Nephron progenitor cell (in vitro differentiated cells): ENCODE measurements at regions not wholly inside any gene's neighbourhood (a gene's known extent, or its start where the extent isn't known, plus 50 kb on each side); places are given as distances from the start of the nearest gene placed in this dataset.

Experiments
- DNase-seq: peaks from one replicate; pipeline ENCODE4 v3.0.0; 2021
- H3K27ac Mint-ChIP-seq: 2 replicates; pipeline ENCODE4 v1.8.0; 2021; ENCODE audit warnings: mild to moderate bottlenecking, moderate library complexity, mixed read lengths
- H3K27me3 Mint-ChIP-seq: 2 replicates; pipeline ENCODE4 v1.8.0; 2021; ENCODE audit warnings: mild to moderate bottlenecking, low read depth, mixed read lengths; ENCODE audit not compliant: poor library complexity
- H3K36me3 Mint-ChIP-seq: 2 replicates; pipeline ENCODE4 v1.8.0; 2021; ENCODE audit warnings: low read depth, mixed read lengths
- H3K4me1 Mint-ChIP-seq: 2 replicates; pipeline ENCODE4 v1.8.0; 2021; ENCODE audit warnings: mixed read lengths
- H3K4me3 Mint-ChIP-seq: 2 replicates; pipeline ENCODE4 v1.8.0; 2021; ENCODE audit warnings: mild to moderate bottlenecking, moderate library complexity, mixed read lengths
- H3K9me3 Mint-ChIP-seq: 2 replicates; pipeline ENCODE4 v1.8.0; 2021; ENCODE audit warnings: mild to moderate bottlenecking, moderate library complexity, mixed read lengths
- TF ChIP-seq, protein P1 (sequence below): fragments of 200-600 bp; sonication (generic); IDR thresholded peaks from 2 replicates; pipeline ENCODE4 v1.5.0; 2021; ENCODE audit warnings: antibody characterized with exemption

DNA sequence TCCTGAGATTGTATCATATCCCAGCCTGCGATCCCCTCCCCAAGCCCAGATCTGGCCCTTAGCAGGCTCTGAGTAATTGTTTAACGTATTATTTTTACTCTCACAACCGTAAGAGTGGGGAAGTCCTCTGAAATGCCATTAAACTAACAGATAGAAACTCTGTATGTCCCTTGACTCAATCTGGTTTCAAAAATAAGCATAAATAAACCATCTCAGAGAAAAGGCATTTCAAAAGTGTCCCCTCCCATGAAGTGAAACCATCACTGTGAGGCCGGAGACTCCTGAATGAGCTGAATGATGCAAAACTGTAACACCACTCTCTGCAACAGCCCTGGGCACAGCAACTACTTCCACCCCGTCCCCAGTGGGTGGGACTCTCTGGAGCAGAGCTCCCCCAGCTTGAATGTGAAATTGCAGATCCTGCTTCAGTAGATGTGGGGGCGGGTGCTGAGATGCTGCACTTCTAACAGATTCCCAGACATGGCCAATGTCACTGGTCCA lies 104.1 kb downstream of the SYF2 start:
- TF ChIP-seq, protein P1, sequence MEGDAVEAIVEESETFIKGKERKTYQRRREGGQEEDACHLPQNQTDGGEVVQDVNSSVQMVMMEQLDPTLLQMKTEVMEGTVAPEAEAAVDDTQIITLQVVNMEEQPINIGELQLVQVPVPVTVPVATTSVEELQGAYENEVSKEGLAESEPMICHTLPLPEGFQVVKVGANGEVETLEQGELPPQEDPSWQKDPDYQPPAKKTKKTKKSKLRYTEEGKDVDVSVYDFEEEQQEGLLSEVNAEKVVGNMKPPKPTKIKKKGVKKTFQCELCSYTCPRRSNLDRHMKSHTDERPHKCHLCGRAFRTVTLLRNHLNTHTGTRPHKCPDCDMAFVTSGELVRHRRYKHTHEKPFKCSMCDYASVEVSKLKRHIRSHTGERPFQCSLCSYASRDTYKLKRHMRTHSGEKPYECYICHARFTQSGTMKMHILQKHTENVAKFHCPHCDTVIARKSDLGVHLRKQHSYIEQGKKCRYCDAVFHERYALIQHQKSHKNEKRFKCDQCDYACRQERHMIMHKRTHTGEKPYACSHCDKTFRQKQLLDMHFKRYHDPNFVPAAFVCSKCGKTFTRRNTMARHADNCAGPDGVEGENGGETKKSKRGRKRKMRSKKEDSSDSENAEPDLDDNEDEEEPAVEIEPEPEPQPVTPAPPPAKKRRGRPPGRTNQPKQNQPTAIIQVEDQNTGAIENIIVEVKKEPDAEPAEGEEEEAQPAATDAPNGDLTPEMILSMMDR = no peak
- H3K4me1 Mint-ChIP-seq = no peaks in the 10 kb centered on the region
- no peaks in the 10 kb centered on the region for H3K36me3 Mint-ChIP-seq
- no peak for DNase-seq
- H3K27ac Mint-ChIP-seq = no peak overlapping the region
- peaks cover 65% of the 10 kb centered on the region for H3K27me3 Mint-ChIP-seq
- no peak overlapping the region for H3K4me3 Mint-ChIP-seq
- peaks cover 8% of the 10 kb centered on the region for H3K9me3 Mint-ChIP-seq

DNA sequence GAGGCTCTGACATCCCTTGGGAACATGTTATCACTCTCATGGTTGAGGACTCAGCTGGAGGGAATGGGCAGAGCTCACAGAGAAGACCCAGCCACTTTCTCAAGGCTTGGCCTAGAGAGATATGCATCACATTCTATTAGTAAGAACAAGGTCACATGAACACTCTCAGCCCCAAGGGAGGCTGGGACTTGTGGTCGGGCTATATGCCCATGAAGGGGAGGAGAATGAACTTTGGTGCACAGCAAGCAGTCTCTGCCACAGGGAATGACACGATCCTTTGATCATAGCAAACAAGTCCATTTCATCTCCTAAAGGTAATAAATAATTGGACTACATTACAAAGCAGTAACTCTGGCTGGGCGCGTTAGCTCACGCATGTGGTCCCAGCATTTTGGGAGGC lies 105.7 kb downstream of the SYF2 start:
- H3K4me1 Mint-ChIP-seq = no peaks in the 10 kb centered on the region
- H3K9me3 Mint-ChIP-seq = peaks cover 8% of the 10 kb centered on the region
- no peaks in the 10 kb centered on the region for H3K36me3 Mint-ChIP-seq
- H3K27me3 Mint-ChIP-seq = peaks cover 59% of the 10 kb centered on the region
- H3K27ac Mint-ChIP-seq = no peak overlapping the region
- DNase-seq = no peak
- H3K4me3 Mint-ChIP-seq = no peak overlapping the region
- TF ChIP-seq, protein P1 = no peak

DNA sequence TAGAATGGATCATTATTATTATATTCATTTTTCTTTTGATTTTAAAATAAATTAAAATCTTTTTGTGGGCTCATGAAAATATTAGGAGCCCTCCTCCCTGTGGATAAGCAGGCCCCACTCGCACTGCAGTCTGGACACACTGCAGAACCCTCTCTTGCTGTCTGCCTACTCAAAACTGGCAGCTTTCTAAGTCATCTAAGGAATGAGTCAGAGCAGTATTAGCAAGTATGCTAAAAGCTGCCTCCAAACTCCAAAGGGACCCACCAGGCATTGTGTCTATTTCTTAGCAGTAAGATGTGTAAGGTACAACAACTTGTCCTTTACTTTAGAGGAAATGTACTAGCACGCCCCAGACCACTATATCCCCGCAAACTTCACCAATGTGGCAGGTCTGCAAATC lies 108.8 kb downstream of the SYF2 start:
- Mint-ChIP-seq H3K27ac (no peak overlapping the region), H3K4me1 (no peaks in the 10 kb centered on the region), H3K27me3 (peaks cover 52% of the 10 kb centered on the region), H3K36me3 (no peaks in the 10 kb centered on the region), H3K4me3 (no peak overlapping the region), H3K9me3 (peaks cover 8% of the 10 kb centered on the region)
- TF ChIP-seq, protein P1 = no peak
- no peak for DNase-seq

- no peak overlapping the region for H3K4me3 Mint-ChIP-seq
- H3K4me1 Mint-ChIP-seq = no peaks in the 10 kb centered on the region
- DNase-seq = no peak
- H3K9me3 Mint-ChIP-seq = peaks cover 9% of the 10 kb centered on the region
- no peaks in the 10 kb centered on the region for H3K36me3 Mint-ChIP-seq
- no peak overlapping the region for H3K27ac Mint-ChIP-seq
- TF ChIP-seq, protein P1 = no peak
- H3K27me3 Mint-ChIP-seq = peaks cover 47% of the 10 kb centered on the region
These were observed 109.6 kb downstream of the SYF2 start for GRCh38 chr1:25122747-25123146.

- TF ChIP-seq, protein P1 = no peak
- Mint-ChIP-seq H3K27me3 (peaks cover 46% of the 10 kb centered on the region), H3K9me3 (peaks cover 16% of the 10 kb centered on the region), H3K27ac (no peak overlapping the region), H3K4me3 (no peak overlapping the region), H3K36me3 (no peaks in the 10 kb centered on the region), H3K4me1 (no peaks in the 10 kb centered on the region)
- no peak for DNase-seq
These were observed 112.0 kb downstream of the SYF2 start for GRCh38 chr1:25120281-25120680.

DNA sequence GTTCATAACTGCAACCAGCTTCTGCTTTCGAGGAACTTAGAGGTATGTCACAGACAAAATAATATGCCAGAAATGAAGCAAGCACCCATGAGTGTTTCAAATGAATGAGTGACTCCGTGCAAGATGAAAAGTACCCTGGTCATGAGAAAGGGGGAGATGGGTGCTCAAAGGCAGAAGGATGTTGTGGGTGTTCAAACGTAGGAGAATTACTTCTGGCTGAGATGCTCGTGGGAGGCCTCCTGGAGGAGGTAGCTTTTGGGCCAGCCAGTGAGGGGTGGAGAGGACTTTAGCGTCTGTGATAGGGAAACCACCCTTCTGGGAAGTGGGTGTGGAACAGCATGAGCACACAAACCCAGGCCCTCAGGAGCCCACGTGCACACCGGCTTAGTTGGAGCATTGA lies 113.8 kb downstream of the SYF2 start:
- TF ChIP-seq, protein P1 = no peak
- no peaks in the 10 kb centered on the region for H3K36me3 Mint-ChIP-seq
- H3K9me3 Mint-ChIP-seq = peaks cover 16% of the 10 kb centered on the region
- no peak for DNase-seq
- H3K27me3 Mint-ChIP-seq = peaks cover 54% of the 10 kb centered on the region
- no peaks in the 10 kb centered on the region for H3K4me1 Mint-ChIP-seq
- H3K27ac Mint-ChIP-seq = no peak overlapping the region
- no peak overlapping the region for H3K4me3 Mint-ChIP-seq
